ENCODE measurements at regions not wholly inside any gene's neighbourhood (a gene's known extent, or its start where the extent isn't known, plus 50 kb on each side); places are given as distances from the start of the nearest gene placed in this dataset.

GRCh38 chr9:99748676-99749075, 73.0 kb upstream of the NR4A3 start:
- DNase-seq (ENCODE audit: low read depth, low spot score) = no peak

GRCh38 chr9:99749641-99750040, 72.0 kb upstream of the NR4A3 start:
- DNase-seq (ENCODE audit: low read depth, low spot score) = no peak

GRCh38 chr9:99750526-99750925, 71.2 kb upstream of the NR4A3 start:
- no peak for DNase-seq (ENCODE audit: low read depth, low spot score)

GRCh38 chr9:99752417-99753109, 69.1 kb upstream of the NR4A3 start:
- no peak for DNase-seq (ENCODE audit: low read depth, low spot score)

DNA sequence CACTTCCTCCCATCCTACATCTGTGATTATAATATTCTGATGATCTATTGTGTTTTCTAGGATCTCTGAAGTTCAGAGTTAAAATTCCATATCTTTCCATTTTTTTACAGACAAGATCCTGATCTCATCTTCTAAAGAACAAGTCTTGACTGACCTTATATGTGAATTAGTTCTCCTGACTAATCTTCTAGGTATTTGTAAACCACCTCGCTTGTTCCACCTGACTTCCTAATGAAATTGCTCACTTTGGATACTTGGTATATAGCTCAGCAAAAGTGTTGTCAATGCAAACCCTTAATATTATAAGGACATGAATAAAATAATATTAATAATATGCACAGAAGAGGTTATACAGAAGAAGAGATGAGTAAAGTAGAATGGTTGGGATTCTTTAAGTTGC, 68.2 kb upstream of the NR4A3 start:
- no peak for DNase-seq (ENCODE audit: low read depth, low spot score)

DNA sequence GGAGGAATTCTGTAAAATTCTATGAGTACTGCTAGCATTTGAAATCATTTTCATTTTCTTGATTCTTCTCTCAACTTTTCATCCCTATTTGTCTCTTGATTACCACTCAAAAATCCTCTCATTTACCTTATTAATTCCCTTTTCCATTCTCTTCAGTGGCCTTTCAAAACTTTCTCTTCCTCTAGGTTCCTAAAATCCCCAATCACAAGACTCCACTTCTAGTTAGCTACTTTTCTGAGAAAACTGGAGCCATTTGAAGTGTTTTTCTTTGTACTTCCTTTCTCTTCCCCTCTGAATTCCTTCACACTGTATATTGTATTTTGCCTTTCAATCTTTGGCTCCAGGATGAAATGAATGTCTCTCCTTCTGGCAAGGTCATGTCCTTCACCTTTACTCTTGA, 61.3 kb upstream of the NR4A3 start:
- no peak for DNase-seq (ENCODE audit: low read depth, low spot score)

GRCh38 chr9:99762470-99762869, 59.2 kb upstream of the NR4A3 start:
- no peak for DNase-seq (ENCODE audit: low read depth, low spot score)
